ENCODE measurements at regions not wholly inside any gene's neighbourhood (a gene's known extent, or its start where the extent isn't known, plus 50 kb on each side); places are given as distances from the start of the nearest gene placed in this dataset.
"Not testable (repeated sequence)": the region's sequence is repeated elsewhere in the genome, so short reads cannot be mapped to it uniquely, and the experiment has no call there.

DNA sequence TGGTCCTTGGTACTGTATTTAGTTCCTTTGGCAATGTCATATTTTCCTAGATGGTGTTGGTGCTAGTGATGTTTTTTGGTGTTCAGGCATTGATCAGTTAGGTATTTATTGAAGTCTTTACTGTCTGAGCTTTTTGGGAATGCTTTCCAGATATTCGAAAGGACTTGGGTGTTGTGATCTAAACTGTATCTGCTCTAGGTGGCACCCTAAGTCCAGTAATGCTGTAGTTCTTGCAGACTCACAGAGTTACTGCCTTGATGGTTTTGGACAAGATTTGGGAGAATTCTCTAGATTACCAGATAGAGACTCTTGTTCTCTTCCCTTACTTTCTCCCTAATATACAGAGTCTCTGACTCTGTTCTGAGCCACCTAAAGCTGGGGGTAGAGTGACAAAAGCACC is 513.6 kb upstream of the PITX2 start:
- peak; percentile 1 for DNase-seq (ENCODE audit: low read depth)

DNA sequence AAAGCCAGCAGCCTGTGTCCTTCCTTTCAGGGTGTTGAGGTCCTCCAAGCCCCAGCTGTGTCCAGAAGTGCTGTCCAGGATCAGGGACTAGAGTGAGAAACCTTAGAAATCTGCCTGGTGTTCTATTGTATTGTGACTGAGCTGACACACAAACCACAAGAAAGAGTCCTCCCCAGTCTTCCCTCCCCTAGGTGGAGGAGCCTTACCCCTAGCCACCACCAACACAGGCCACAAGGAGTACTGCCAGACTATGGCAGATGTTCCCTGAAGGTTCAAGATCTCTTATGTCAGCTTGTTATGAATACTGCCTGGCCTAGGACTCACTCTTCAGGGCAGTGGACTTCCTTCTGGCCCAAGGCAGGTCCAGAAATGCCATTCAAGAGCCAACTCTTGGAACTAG is 514.1 kb upstream of the PITX2 start:
- no peak for DNase-seq (ENCODE audit: low read depth)

DNA sequence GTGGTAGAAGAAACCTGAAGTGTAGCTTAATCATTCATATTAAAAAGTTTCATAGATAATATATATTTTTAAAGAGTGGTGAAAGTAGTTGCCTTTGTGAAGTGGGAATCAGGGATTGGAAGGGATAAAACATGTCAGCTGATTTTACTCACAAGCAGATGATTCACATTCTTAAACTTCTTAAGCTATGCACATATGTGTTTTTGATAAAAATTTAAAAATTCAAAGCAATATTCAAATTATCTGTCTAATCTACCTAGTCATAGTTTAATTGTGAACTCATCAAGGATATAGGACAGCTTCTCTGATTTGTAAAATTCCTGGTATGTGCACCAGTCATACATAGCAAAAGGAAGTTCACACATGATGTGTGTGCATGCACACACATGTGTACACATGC is 520.6 kb upstream of the PITX2 start:
- no peak for DNase-seq (ENCODE audit: low read depth)

DNA sequence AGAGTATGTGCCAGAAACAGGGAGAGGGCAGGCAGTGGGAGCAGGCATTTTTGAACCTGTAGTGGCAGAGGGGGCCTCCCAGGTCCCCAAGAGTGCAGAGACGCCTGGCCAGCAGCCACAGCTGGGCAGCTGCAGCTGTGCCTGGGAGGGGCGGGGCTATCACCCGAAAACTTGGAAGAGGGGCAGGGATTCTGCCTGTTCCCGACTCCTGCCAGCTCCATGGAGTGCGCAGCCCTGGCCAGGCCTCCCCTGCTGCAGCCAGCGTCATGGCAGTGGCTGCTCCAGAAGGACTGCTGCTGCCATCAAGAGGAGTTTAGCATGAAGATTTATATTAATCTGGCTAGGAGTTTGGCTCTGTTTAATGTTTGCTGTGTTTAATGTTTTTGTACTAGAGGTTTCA is 532.1 kb upstream of the PITX2 start:
- DNase-seq (ENCODE audit: low read depth) = no peak

- not testable (repeated sequence) for DNase-seq (ENCODE audit: low read depth)
These were observed 541.7 kb upstream of the PITX2 start for GRCh38 chr4:111164556-111164955.

DNA sequence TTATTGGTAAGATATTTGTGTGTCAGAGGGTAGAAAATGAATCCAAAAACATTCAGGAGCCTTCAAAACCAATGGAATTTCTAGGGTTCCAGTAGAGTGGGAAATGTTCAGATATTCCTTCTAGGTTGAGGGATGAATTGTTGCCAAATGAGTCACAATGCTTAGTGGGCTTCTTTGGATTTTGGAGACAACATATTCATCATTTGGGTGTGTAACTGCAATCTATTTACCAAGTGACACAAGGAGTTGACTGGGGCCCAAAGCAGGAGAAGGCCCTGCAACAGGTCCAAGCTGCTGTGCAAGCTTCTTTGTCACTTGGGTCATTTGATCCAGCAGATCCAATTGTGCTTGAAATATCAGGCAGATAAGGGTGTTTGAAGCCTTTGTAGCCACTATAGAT is 551.5 kb upstream of the PITX2 start:
- no peak for DNase-seq (ENCODE audit: low read depth)

DNA sequence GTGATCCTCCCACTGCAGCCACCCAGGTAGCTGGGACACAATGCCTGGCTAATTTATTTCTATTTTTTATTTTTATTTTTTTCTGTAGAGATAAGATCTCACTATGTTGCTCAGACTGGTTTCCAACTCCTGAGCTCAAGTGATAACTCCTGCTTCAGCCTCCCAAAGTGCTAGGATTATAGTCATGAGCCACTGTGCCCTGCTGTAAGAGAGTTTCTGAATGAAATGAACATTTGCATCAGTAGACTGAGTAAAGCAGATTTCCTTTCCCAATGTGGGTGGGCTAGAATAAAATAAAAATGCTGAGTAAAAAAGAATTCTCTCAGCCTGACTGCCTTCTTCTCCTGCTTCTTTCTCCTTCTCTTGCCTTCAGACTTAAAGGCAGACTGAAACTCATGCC is 555.4 kb upstream of the PITX2 start:
- no peak for DNase-seq (ENCODE audit: low read depth)

DNA sequence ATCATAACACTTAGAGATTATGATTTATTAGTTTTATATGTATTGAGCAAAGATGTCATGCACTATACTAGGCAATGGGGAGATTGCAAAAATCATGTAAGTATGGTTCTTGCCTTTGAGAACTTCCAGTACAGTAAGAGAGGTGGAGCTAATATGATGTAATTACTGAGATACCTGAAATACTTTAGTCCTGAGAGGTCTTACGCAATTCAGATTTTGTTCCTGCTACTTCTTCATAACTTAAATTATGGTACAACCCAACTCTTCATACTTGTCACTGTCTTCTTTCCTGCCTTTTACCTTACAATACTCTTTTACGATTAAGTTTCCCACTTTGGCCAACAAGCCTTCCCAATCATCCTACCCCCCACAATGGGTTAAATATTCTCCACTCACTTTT is 564.2 kb upstream of the PITX2 start:
- no peak for DNase-seq (ENCODE audit: low read depth)

- no peak for DNase-seq (ENCODE audit: low read depth)
These were observed 575.6 kb upstream of the PITX2 start for GRCh38 chr4:111198446-111198845.

GRCh38 chr4:111204797-111205196 is 581.9 kb upstream of the PITX2 start:
- DNase-seq (ENCODE audit: low read depth) = no peak

GRCh38 chr4:111208970-111209369 is 586.1 kb upstream of the PITX2 start:
- no peak for DNase-seq (ENCODE audit: low read depth)

DNA sequence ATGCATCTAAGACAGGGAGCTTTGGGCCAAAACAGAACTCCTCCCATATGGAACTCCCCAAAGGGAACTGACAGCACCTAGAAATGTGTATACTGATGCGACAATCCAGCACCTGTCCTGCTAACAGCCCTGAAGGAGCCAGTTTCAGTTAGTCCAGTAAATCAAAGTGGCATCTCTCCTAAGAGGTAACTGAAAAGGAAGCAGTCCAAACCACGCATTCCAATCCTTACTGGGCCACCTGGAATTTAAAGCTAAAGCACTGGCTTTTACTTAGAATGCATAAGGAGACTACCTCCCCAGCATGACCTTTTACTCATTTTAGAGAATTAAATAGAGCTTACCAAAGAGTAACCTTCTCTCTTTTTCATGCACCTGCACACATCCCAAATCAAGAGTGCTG is 586.8 kb upstream of the PITX2 start:
- no peak for DNase-seq (ENCODE audit: low read depth)

GRCh38 chr4:111210595-111210994 is 587.7 kb upstream of the PITX2 start:
- DNase-seq (ENCODE audit: low read depth) = no peak

DNA sequence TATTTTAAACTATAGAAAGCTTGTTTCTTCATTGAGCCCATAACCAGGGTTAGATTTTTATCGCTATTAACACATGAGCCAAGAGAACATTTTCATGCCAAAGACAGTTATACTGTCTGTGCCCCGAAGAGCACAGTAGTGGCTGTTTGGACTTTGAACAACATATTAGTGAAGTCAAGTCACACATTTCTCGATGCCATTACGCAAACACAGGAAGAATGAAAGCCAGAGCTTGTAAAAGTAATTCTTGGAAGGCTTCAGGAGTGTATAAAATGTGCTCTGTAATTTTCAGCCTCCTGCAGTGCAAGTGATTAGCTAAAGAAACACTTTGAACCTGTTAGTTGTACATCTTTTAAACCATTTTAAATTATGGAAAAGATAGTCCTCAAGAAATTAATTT is 590.7 kb upstream of the PITX2 start:
- no peak for DNase-seq (ENCODE audit: low read depth)

GRCh38 chr4:111214371-111214770 is 591.5 kb upstream of the PITX2 start:
- DNase-seq (ENCODE audit: low read depth) = no peak

DNA sequence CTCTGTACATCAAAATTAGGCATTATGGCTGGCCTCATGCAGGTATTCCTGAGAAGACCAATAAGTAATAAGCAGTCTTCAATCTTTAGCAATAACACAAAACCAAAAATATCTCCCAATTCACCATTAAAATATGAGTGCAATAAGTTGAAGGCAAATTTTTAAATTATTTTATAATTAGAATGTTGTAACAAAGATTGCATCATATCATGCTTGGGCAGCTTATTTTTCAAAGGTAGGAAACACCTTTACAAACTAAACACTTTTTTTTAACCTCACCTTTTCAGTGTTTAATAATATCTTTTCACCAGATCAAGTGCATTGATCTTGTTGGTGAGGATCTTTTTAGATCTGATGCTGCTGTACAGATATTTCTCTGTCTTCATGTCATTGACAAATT is 592.9 kb upstream of the PITX2 start:
- no peak for DNase-seq (ENCODE audit: low read depth)

DNA sequence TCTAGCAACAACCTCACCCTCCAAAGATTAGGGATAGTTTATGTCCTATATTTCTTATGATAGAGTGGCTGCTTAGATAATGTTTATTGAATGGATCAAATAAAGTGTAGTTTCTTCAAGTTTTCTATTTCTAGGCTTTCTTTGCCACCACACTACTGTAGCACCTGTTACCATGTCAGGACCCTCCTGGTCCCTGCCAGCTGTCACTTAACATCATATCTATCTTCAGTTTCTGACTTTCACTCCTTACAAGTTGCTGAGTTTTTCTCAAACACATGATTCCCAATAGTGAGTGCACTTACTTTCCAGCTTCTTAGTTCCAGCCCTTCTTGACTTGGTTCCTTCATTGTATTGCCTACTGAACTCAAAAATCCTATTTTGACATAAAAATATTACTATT is 593.9 kb upstream of the PITX2 start:
- no peak for DNase-seq (ENCODE audit: low read depth)

DNA sequence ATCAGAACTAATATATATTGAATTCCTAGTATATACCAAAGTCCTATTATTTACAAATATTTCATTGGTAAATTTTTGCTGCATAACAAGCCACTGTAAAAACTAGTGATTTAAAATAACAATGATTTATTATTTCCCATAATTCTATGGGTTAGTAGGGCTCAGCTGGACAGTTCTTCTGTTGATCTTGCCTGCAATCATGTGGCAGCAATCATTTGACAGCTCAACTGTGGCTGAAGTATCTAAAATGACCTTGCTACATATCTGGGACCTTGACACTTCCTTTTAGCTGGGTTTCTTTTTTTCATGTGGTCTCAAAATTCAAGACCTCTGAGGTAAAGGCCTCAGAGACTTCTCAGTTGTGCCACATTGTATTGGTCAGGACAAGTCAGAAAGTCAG is 598.5 kb upstream of the PITX2 start:
- no peak for DNase-seq (ENCODE audit: low read depth)

DNA sequence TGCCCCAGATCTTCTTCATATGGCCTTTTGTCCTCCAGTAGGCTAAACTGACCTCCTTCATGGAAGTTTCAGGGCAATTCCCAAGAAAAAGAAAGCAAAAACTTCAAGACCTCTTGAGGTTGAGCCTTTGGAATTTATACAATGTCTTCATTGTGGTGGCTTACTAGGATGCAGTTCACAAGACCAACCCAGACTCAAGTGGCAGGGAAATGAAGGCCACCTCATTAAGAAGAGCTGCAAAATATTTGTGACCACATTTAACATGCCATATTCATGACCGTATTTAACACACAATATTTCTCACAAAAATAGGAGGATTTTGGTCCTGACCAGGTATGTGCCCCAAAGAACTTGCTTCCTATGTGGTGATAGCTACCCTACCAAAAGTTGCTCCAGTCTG is 605.5 kb upstream of the PITX2 start:
- no peak for DNase-seq (ENCODE audit: low read depth)

GRCh38 chr4:111228874-111229273 is 606.0 kb upstream of the PITX2 start:
- no peak for DNase-seq (ENCODE audit: low read depth)

DNA sequence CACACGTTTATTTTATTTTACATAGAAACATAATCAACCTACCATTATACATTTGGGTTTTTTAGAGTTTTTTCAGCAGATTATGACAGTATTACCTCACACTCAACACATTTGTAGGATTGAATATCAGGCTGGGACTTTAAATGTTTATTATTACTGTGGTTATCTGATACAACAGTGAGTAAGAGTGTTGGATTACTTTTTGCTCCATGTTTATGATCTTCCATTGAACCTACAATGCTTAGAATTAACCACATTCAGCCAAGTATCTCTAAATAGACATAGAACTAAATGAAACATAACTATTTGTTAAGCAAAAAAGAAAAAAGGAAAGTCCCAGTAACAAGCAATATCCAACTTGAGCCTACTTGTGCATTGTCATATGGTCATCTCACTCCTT is 607.4 kb upstream of the PITX2 start:
- no peak for DNase-seq (ENCODE audit: low read depth)

DNA sequence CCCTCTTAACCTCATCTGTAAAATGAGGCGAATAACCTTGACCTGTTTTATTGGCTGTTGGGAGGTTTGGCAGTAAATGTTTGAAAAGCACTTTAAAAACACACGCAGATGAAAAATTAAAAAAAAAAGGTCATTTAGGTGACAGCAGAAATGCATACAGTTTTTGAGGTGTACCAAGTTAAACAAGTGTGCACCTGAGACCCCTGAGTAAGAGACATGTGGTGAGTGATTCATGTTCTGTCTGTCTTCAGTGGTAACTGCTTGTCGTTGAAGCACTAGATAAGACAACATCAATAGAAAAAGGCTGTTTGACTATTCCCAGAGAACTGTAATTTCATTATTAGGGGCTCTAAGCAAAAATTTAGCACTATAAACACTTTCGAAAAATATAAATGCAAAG is 608.4 kb upstream of the PITX2 start:
- DNase-seq (ENCODE audit: low read depth) = no peak

GRCh38 chr4:111234939-111235338 is 612.1 kb upstream of the PITX2 start:
- DNase-seq (ENCODE audit: low read depth) = no peak

- no peak for DNase-seq (ENCODE audit: low read depth)
These were observed 641.0 kb upstream of the PITX2 start for GRCh38 chr4:111263836-111264235.

GRCh38 chr4:111266937-111267336 is 644.1 kb upstream of the PITX2 start:
- DNase-seq (ENCODE audit: low read depth) = no peak

Data from RPMI7951 (cell line).